ENCODE measurements at regions not wholly inside any gene's neighbourhood (a gene's known extent, or its start where the extent isn't known, plus 50 kb on each side); places are given as distances from the start of the nearest gene placed in this dataset.

- TF ChIP-seq EP300 (IDR thresholded peaks at IDR 0.05; ENCODE audit: low read depth) (no peak), POLR2A (IDR thresholded peaks at IDR 0.05) (no peak), POLR2AphosphoS5 (IDR thresholded peaks at IDR 0.05) (no peak), CTCF (IDR thresholded peaks at IDR 0.05) (no peak)
- DNase-seq: no peak
- intact Hi-C loops (cut with DNase I; ENCODE audit: low total_unique reads) (no loop called here), in situ Hi-C loops (cut with MboI; ENCODE audit: low pct_ligation_motif_present in 1 of 4, low pct_unique_long_range_greater_than_20kb in 1 of 4, low sequenced_read_pairs in 3 of 4) (no loop called here)
- Histone ChIP-seq H3K27ac (no peak overlapping the region), H3K4me1 (no peaks in the 10 kb centered on the region), H3K36me3 (no peaks in the 10 kb centered on the region), H3K9me3 (no peaks in the 10 kb centered on the region), H3K27me3 (no peaks in the 10 kb centered on the region), H3K4me3 (no peak overlapping the region)
- 60 to 67% methylated on average over 3 of the region's 3 CpGs for WGBS, 2 donors (ENCODE audit: low coverage in 1 of 2)
Measured at GRCh38 chr9:79877943-79878602, 306.3 kb downstream of the TLE4 start.

GRCh38 chr9:79868567-79869189 lies 296.9 kb downstream of the TLE4 start:
- Histone ChIP-seq H3K36me3 (no peaks in the 10 kb centered on the region), H3K4me1 (no peaks in the 10 kb centered on the region), H3K4me3 (no peak overlapping the region), H3K9me3 (no peaks in the 10 kb centered on the region), H3K27me3 (no peaks in the 10 kb centered on the region), H3K27ac (no peak overlapping the region)
- 56 to 100% methylated on average over 1 to 2 of the region's 2 CpGs for WGBS, 2 donors (ENCODE audit: low coverage in 1 of 2)
- no peak for DNase-seq
- in situ Hi-C loops (cut with MboI; ENCODE audit: low pct_ligation_motif_present in 1 of 4, low pct_unique_long_range_greater_than_20kb in 1 of 4, low sequenced_read_pairs in 3 of 4) (no loop called here), intact Hi-C loops (cut with DNase I; ENCODE audit: low total_unique reads) (no loop called here)
- TF ChIP-seq EP300 (IDR thresholded peaks at IDR 0.05; ENCODE audit: low read depth): no peak
- TF ChIP-seq CTCF (IDR thresholded peaks at IDR 0.05): no peak
- no peak for TF ChIP-seq POLR2AphosphoS5 (IDR thresholded peaks at IDR 0.05)
- no peak for TF ChIP-seq POLR2A (IDR thresholded peaks at IDR 0.05)

GRCh38 chr9:79862921-79863890 lies 291.4 kb downstream of the TLE4 start:
- Histone ChIP-seq H3K4me3 (no peak overlapping the region), H3K27me3 (no peaks in the 10 kb centered on the region), H3K36me3 (no peaks in the 10 kb centered on the region), H3K27ac (no peak overlapping the region), H3K4me1 (no peaks in the 10 kb centered on the region), H3K9me3 (no peaks in the 10 kb centered on the region)
- intact Hi-C loops (cut with DNase I; ENCODE audit: low total_unique reads) (no loop called here), in situ Hi-C loops (cut with MboI; ENCODE audit: low pct_ligation_motif_present in 1 of 4, low pct_unique_long_range_greater_than_20kb in 1 of 4, low sequenced_read_pairs in 3 of 4) (no loop called here)
- WGBS, 2 donors (ENCODE audit: low coverage in 1 of 2): 96% methylated on average over 32 of the region's 32 CpGs; no CpG with 5 or more reads in 1 of the 2 donors
- no peak for DNase-seq
- TF ChIP-seq CTCF (IDR thresholded peaks at IDR 0.05) (no peak), EP300 (IDR thresholded peaks at IDR 0.05; ENCODE audit: low read depth) (no peak), POLR2A (IDR thresholded peaks at IDR 0.05) (no peak), POLR2AphosphoS5 (IDR thresholded peaks at IDR 0.05) (no peak)

GRCh38 chr9:79858508-79858907 lies 286.7 kb downstream of the TLE4 start:
- H3K36me3 ChIP-seq: no peaks in the 10 kb centered on the region
- no peak overlapping the region for H3K27ac ChIP-seq
- WGBS, 2 donors (ENCODE audit: low coverage in 1 of 2): 57 to 80% methylated on average over 1 to 3 of the region's 3 CpGs
- in situ Hi-C loops (cut with MboI; ENCODE audit: low pct_ligation_motif_present in 1 of 4, low pct_unique_long_range_greater_than_20kb in 1 of 4, low sequenced_read_pairs in 3 of 4): no loop called here
- H3K27me3 ChIP-seq: no peaks in the 10 kb centered on the region
- no peaks in the 10 kb centered on the region for H3K9me3 ChIP-seq
- no peak overlapping the region for H3K4me3 ChIP-seq
- TF ChIP-seq POLR2AphosphoS5 (IDR thresholded peaks at IDR 0.05): no peak
- TF ChIP-seq POLR2A (IDR thresholded peaks at IDR 0.05): no peak
- TF ChIP-seq CTCF (IDR thresholded peaks at IDR 0.05): no peak
- TF ChIP-seq EP300 (IDR thresholded peaks at IDR 0.05; ENCODE audit: low read depth): no peak
- DNase-seq: no peak
- intact Hi-C loops (cut with DNase I; ENCODE audit: low total_unique reads): no loop called here
- no peaks in the 10 kb centered on the region for H3K4me1 ChIP-seq

Data from transverse colon (tissue), 4 donors.